Activated CD4-positive, alpha-beta T cell treated with anti-CD3 and anti-CD28 coated beads, Interleukin-2, Interleukin-4, amounts not matched to agents 100 ng/mL and 50 ng/mL, durations not matched to agents 16 hours and 8 hours (primary cell): ENCODE measurements at regions not wholly inside any gene's neighbourhood (a gene's known extent, or its start where the extent isn't known, plus 50 kb on each side); places are given as distances from the start of the nearest gene placed in this dataset.

Experiments used
- DNase-seq: peaks from one replicate; pipeline ENCODE4 v3.0.0-alpha.2; 2020; ENCODE audit warnings: low spot score

DNA sequence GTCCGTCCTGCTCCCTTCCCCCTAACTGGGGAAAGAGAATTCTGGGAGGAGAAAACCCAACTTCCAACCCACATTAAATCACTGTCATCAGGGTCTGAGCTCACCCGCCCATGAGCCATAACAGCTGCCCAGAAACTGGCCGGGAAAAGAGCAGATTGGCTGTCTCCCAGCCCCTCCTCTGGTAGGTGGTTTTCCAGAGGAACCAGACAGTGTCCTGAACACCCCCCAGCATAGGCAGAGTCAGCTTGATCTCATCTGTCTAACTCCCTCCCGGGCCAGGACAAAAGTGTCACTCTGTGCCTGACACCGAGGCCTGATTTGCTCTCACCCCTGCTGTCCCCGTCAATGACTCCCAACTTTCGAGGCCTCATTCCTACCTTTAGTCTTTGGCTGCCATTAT is 197.0 kb downstream of the AXIN2 start:
- DNase-seq, result no peak

DNA sequence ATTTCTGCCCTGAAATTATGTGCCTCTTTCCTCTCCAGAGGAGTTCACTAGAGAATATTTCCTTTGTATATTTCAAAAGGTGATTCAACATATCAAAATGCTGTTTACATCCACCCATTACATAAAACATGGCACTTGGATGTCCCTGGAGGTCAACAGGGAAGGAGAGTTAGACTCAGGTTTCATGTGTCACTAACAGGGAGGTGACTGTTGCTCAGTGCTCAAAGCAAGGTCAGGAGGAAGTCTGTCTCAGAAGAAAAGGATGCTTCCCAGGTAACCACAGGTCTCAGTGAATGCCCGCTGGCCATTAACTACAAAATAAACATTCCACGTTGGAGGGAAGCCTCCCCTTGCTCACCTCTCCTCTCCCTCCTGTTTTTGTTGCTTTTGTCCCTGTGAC is 198.6 kb downstream of the AXIN2 start:
- DNase-seq, result no peak

DNA sequence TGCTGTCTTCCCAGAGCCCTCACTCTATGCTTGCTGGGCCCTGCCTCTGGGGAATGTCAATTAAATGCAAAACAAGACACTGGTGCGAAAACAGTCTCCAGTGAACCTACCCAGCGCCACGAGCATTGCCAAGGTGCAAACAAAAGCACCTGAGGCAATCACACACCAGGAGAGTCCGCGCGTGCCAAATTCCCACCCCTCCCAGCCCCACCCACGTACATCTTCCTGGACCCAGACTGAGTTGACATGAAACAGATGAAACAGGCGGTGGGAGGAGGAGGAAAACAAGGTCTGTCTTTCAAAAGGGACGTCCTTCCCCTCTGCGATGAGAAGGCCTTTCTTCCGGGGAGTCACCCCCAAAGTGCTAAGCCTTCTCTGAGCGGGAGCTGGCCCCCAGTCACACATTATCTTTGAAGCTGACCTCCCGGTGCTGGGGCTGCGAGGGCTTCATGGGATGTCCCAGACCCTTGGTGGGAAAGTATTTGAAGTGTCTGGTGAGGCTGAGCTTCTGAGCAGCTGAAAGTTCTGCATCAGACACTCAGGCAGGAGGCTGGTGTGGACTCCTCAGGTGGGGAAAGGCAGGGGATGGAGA is 200.4 kb downstream of the AXIN2 start:
- DNase-seq, result no peak

DNA sequence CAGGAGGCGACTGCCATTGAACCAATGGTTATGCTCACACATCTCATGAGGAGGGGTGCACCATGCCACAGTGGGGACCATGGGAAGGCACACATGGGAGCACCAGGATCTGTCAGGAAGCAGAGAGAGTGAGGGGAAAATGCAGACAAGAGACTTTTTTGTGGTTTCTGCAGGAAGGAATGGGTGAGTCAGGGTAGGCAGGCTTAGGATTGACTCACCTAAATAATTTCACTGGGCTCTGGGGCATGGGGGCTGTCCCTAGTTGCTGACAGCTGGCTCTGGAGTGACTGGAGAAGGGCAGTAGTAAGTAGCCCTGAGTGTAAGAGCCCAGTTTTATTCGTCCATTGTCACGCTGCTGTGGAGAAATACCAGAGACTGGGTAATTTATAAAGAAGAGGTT is 202.4 kb downstream of the AXIN2 start:
- peak; percentile 30 for DNase-seq

DNA sequence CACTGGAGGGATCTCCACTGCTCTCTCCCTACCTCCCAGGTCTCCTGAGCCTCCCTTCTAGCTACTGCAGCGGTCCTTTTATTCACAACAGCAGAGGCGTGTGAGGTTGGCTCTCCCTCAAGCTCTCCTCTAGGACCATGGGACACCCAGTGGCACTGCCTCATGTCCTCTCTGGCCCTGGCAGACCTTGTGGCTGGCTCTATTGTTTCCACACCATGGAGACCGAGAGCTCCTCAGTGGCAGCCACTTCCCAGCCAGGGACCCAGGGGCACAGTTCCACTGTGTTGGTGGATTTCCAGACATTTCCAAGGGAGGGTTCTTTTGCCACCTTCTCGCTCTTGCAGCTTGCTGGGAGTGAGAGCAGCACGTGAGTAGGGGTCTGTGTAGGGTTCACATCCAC is 204.9 kb downstream of the AXIN2 start:
- DNase-seq, result no peak

DNA sequence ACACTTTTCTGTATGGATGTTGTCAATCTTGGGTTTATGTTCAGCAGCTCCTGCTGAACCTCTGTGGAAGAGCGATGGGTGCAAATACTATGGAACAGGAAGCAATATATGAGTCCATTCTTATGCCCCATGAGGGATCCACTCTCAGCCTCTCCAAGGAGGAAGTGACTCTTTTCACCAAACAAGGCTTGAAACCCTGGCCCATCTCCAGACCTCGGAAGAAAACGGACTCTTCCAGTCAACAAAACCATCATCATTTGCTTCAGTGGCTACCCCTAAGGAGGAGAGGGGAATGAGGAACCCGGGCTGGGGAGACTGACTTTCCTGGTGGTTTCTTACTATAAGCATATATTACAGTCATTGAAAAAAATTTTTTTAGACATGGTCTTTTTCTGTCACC is 206.2 kb downstream of the AXIN2 start:
- no peak for DNase-seq

DNA sequence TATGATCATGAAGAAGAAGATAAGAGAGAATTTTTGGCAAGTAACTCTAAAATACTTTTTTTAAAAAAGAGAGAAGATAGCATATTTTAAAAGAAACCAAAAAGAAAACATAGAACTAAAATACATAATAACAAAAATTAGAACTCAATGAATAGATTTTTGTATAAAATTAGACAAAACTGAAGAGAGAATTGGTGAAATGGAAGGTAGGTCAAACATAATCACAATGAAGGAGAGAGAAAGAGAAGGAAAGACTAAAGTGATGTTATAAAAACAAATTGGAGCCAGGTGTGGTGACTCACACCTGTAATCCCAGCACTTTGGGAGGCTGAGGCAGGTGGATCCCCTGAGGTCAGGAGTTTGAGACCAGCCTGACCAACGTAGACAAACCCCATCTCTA is 211.5 kb downstream of the AXIN2 start:
- no peak for DNase-seq

DNA sequence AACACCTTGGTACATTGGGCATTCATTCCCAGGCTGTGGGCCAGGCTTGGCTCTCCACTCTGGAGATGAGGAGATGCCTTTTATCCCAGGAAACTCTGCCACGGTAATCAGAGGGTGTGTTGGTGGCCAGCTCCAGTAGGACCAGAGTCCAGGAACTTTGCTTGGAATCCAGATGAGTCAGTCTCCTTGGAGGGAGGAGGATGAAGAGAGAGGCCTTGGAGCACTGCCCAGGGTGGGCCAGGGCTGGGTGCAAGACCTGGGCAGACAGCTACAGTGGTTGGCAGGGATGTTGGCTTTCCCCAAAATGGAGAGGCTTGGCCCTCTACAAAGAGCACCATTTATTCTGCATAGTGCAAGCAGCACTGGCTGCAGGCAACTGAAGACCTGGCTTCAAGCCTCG is 209.0 kb downstream of the RGS9 start:
- DNase-seq, result no peak

DNA sequence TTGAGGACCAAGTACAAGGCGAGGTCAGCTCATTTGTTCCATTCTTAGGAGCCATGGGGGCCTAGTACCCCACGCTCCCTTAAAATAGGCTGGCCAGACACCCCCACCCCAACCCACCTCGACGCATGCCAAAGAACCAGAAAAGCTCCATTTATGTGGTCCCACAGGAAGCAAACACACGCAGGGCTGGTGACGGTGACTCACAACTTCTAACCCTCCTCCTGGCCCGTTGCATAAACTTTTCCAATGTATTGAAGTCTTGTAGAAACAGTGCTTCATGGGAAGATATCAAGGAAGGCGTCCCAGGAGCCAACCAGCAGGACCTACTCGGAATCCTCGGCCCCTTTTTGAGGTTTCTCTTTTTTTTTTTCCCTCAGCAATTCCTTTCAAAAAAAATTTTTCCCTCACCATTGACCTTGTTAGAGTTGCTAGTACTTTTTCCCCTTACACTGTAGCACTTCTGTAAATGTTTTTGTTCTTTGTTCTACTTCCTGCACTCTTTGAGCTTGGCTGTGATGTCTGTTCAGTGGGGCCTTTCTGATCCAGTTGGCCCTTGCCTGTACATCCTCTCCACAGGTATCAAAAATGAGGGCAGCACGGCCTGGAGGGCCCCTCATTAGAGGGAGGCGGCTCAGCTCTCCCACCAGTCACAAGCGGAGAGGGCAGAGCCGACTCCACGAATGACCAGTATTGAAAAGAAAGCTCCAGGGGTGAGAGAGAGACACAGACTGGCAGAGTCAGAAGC is 208.3 kb downstream of the RGS9 start:
- DNase-seq, result no peak

DNA sequence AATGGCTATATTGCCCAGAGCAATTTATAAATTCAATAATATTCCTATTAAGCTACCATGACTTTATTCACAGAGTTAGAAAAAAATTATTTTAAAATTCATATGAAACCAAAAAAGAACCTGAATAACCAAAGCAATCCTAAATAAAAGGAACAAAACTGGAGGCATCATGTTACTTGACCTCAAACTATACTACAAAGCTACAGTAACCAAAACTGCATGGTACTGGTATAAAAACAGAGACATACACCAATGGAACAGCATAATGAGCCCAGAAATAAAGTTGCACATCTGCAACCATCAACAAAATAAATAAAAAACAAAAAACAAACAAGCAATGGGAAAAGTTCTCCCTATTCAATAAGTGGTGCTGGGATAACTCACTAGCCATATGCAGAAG is 203.2 kb downstream of the RGS9 start:
- DNase-seq, result no peak

DNA sequence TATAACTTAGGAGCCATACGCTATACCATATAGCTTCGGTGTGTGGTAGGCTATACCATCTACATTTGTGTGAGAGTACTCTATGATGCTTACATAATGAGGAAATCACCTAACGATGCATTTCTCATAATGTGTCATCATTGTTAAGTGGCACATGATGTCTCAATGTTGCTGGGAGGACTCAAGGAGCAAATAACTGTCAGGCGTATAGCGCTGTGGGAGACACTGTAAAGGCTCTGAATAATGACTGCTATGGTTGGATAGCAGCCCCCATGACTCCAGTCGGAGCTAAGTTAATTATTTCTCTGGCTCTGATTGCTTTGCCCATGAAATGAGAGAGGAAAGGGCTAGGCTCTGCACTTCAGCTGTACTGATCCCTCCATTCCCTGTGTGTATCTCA is 197.2 kb downstream of the RGS9 start:
- no peak for DNase-seq

DNA sequence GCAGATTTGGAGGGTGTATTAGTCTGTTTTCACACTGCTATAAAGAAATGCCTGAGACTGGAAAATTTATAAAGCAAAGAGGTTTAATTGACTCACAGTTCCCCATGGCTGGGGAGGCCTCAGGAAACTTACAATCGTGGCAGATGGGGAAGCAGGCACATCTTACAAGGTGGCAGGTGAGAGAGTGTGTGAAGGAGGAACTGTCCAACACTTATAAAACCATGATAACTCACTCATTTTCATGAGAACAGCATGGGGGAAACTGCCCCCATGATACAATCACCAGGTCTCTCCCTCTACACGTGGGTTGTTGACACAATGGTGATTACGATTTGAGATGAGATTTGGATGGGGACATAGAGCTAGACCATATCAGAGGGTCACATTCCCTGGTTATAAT is 195.6 kb downstream of the RGS9 start:
- no peak for DNase-seq

DNA sequence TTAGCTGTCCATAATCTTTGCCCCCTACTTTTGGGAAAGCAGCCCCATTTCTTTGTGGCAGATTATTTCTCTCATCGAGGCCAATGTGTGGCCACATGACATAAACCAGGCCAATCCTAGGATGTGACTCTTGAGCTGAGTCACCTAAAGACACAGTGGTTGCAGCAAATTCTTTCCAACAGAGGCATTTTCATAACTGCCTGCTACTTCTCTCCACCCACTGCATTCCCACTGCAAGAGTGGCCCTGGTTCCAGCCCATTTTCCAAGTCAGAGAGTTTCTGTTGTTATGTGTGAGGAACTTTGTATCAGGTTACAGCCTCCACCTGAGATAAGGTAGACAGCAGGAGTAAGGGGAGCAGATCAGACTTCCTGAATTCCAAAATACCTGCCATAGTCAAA is 195.2 kb downstream of the RGS9 start:
- DNase-seq, result no peak

DNA sequence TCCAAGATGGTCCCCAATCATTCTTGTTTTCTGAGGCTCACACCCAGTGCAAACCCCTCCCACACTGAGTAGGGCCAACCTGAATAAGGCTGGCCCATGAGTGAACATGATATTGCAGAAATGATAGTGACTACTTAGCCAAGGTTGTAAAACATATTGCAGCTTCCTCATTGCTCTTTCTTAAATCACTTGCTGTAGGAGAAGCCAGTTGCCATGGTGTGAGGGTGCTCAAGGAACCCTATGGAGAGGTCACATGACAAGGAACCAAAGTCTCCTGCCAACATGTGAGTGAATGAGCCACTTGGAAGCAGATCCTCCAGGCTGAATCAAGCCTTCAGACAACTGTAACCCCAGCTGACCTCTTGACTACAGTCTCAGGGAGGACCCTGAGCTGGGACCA is 191.4 kb downstream of the RGS9 start:
- no peak for DNase-seq

DNA sequence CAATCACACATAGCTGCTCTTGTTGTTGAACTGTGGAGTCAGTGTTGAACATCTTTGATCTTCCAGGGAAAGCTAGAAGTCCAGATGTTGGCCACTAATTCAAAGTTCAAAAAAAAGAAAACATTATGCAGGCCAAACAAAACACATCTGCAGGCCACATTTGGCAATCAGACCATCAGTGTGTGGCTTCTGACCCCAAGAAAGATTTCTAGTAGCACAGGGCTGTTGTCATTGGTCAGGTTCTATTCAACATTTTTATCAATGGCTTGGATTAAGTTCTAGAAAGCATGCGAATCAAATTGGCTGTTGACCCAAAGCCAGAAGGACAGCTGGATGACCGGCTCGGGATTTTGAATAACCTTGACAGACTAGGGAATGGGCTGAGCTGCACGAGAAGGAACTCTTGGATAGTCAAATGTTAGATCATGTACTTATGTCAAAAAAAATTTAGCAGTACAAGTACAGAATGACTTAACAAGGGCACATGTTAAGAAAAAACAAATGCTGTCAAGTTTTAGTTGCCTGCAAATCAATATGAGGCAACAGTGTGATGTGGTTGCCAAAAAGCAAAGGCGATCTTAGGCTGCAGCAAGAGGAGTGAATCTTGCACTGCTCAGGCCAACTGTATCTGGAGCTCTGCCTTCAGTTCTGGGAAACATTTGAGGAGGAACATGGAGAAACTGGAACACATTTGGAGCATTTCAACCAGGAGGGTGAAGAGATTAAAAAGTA is 187.6 kb downstream of the RGS9 start:
- no peak for DNase-seq

DNA sequence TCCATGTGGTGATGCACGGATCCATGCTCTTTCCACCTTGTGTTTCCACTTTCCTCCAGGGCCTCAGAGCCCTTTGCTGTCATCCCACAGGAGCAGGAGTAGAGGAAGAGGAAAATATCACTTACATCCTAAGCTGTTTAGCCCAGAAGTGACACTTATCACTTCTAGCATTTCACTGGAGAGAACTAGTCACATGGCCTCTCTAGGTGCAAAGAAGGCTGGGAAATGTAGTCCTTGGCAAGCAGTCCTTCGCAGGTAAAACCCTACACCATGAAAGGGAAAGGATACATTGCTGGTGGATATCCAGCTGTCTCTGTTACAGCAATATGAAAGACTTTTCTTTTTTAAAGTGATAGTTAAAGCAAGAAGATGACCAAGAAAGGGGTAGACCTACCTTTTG is 185.9 kb downstream of the RGS9 start:
- DNase-seq, result no peak

DNA sequence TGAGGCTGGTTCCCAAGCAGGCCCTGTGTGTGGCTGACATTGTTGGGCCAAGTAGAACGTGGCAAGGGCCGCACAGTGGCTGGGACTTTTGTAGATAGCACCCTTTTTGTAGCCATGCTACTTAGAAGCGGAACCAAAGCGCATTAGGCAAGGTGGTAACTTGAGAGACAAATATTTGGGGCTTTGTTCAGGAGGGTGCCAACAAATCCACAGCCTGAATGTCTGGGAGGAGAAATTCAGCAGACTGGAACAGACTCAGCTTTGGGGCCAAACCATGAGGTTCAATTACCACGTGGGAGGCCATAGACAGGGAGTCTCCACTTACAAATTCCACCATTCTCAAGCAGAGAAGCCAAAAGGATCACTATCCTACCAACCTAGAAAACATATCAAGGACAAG is 183.7 kb downstream of the RGS9 start:
- DNase-seq, result no peak

DNA sequence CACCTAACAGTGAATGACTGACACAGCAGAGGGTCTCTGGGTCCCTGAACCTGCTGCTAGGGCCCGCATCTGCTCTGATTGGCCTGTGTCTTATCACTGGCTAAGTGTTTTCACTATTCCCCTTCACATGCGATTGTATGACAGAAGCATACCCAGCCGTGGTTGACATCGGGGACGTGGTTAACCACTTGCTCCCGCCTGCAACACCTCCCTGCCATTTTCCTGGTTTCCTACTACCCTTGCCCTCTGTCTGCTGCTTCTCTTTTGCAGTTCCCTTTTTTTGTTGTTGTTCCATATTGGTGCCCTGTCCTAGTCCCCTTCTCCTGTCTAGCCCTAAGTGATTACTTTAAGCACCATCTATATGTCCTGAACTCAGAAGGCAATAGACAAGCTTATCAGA is 177.0 kb downstream of the RGS9 start:
- no peak for DNase-seq

DNA sequence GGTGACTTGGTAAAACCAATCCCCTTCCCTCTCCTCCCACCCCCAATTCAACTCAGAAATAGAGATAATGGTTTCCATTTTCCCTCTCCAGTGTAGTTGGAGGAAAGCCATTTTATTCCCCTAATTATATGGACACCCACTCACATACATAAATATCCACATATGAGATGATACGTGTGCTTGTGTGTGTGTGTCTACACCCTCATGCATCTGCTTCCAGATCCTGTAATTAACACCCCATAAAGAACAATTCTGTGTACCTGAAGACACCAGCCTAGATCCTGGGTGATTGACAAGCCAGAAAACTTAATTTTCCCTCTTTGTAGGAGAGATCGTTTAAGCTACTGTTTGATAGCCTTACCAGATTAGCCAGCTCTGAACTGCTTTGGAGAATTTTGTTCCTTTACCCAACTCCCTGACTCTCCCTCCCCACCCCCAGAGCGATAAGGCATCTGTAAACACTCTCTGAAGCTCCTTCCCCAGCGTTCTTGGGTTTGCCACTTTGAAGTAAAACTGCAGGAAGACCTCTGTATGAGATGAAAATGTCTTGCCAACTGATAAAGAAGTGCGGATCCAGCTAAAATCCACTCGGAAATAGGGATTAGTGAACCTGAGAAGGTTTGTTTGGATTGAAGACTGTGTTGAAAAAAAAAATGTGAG is 175.7 kb downstream of the RGS9 start:
- no peak for DNase-seq

DNA sequence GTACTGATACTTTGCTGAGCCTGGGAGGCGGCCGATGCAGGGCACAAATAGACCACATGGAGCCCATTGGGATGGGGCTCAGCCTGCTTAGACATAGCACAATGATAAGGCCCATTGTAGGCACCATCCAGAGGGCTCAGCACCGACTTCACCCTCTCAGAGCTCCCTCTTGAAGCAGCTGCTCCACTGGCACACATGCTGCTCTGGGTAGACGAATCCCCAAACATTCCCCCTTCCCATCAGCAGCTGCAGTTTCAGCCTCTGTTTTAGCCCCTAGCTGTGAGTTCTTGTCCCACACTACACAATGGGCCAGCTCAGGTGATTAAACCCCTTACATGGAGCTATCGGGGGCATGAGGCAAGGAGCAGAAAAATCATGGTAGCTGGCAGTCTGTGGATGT is 174.1 kb downstream of the RGS9 start:
- DNase-seq, result no peak

DNA sequence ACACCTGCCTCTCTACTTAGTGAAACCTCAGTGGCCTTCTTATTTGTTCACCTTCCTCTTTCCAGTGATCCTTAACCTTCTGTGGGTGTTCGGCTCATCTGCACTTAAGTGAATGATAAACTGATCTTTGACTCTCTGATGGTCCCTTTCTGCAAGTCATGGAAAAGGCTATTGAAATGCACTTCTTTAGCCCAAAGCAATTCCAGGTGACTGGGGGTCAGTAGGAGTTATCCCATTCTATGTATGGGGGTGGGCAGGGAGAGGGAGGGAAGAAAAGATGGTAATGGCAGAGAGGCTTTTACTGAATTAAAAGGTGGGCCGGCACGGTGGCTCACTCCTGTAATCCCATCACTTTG is 170.8 kb downstream of the RGS9 start:
- DNase-seq, result no peak

DNA sequence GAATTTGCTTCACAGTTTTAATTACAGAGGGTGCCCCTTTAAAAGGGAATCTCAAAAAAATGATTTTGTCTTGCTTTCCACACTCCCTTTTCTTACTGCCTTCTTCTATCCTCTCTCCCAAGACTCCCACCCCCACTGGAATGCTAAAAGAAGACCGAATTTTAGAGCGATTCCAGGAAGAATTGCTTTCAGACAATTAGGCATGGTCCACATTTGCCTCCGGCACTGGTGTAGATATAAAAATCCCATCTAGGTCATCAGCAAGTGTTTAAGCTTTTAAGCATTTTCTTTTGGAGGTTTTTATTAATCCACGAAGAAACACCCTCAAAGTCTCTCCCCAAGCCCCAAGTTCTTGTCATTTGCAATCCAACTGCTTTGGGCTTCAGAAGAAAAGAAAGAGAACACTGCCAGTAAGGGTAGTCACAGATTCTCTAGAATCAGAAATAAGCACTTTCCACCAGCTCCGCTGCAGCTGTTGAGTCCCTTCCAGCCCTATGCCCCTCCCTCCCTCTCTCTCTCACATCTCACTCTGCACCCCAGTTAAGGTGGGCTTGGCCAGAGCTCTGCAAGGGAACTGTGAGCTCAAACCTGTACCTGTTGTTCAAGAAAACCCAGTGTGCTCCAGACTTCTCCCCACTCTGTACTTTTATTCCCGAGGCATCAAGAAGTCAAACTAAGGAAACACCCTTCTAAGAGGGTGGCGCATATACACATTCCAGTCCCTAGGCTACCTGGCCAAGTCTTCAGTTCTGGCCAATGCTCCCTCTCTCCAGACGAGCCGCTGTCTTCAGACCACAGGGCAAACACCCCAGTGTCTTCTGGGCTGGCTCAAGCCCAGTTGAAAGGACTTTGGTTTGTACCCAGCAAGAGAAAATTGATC is 170.2 kb downstream of the RGS9 start:
- no peak for DNase-seq
